ENCODE measurements at regions not wholly inside any gene's neighbourhood (a gene's known extent, or its start where the extent isn't known, plus 50 kb on each side); places are given as distances from the start of the nearest gene placed in this dataset.

- no peak overlapping the region for H3K4me3 ChIP-seq (ENCODE audit: low read length in 2 of 2)
- H2BK120ac ChIP-seq (ENCODE audit: low read depth, low read length) = no peak overlapping the region
- WGBS, 2 donors (ENCODE audit: extremely low coverage in 2 of 2, insufficient read length in 2 of 2, insufficient replicate concordance in 1 of 2) = no CpG with 5 or more reads among the region's 2 CpGs
- no peak overlapping the region for H3K4ac ChIP-seq (ENCODE audit: low read length)
- H3K9ac ChIP-seq (ENCODE audit: low read depth, low read length, poor library complexity) = no peak overlapping the region
- no peak overlapping the region for H3K27ac ChIP-seq (replicated peaks; ENCODE audit: low read length)
- no peak overlapping the region for H2BK15ac ChIP-seq (ENCODE audit: low read length)
- no peak overlapping the region for H2AK5ac ChIP-seq (ENCODE audit: low read depth, low read length)
- H3K18ac ChIP-seq (ENCODE audit: low read length) = no peak overlapping the region
- H3K27me3 ChIP-seq (ENCODE audit: control insufficient read depth in 3 of 3, insufficient read depth in 3 of 3, low read depth in 1 of 3, low read length in 3 of 3) = no peaks in the 10 kb centered on the region
- no peak overlapping the region for H2BK12ac ChIP-seq (ENCODE audit: low read length)
- H2BK5ac ChIP-seq (ENCODE audit: low read length) = no peak overlapping the region
- H4K91ac ChIP-seq (ENCODE audit: low read depth, low read length, poor library complexity) = no peak overlapping the region
- no peak overlapping the region for H3K4me2 ChIP-seq (ENCODE audit: insufficient read depth, low read length, poor library complexity, severe bottlenecking)
- no peak overlapping the region for H4K8ac ChIP-seq (ENCODE audit: low read depth, low read length)
- peaks cover 6 to 23% of the 10 kb centered on the region in 2 donors for H3K4me1 ChIP-seq (ENCODE audit: control insufficient read depth in 2 of 2, insufficient read depth in 1 of 2, low read depth in 1 of 2, low read length in 2 of 2)
- DNase-seq (ENCODE audit: low spot score) = no peak
- H3K9me3 ChIP-seq (replicated peaks in 1 of 2; ENCODE audit: control insufficient read depth in 2 of 2, insufficient read depth in 1 of 2, low read depth in 1 of 2, low read length in 2 of 2) = no peaks in the 10 kb centered on the region
- no peak overlapping the region for H3K14ac ChIP-seq (ENCODE audit: low read length)
- peak overlapping the region; percentile 46 for H2AFZ ChIP-seq (ENCODE audit: low read length)
- H3K23ac ChIP-seq (ENCODE audit: low read depth, low read length, poor library complexity) = no peak overlapping the region
- no peaks in the 10 kb centered on the region for H3K79me1 ChIP-seq (ENCODE audit: low read depth, low read length)
- no peaks in the 10 kb centered on the region for H3K36me3 ChIP-seq (replicated peaks in 1 of 2; ENCODE audit: control insufficient read depth in 2 of 2, insufficient read depth in 2 of 2, low read length in 2 of 2)
Measured at GRCh38 chr12:75711271-75711670, 199.9 kb upstream of the KRR1 start.

GRCh38 chr12:75710361-75711069, 199.1 kb upstream of the KRR1 start:
- H3K4me3 ChIP-seq (ENCODE audit: low read length in 2 of 2) = no peak overlapping the region
- no peak overlapping the region for H3K4me2 ChIP-seq (ENCODE audit: insufficient read depth, low read length, poor library complexity, severe bottlenecking)
- no peak overlapping the region for H4K91ac ChIP-seq (ENCODE audit: low read depth, low read length, poor library complexity)
- H2BK15ac ChIP-seq (ENCODE audit: low read length) = no peak overlapping the region
- H4K8ac ChIP-seq (ENCODE audit: low read depth, low read length) = no peak overlapping the region
- H3K27me3 ChIP-seq (ENCODE audit: control insufficient read depth in 3 of 3, insufficient read depth in 3 of 3, low read depth in 1 of 3, low read length in 3 of 3) = no peaks in the 10 kb centered on the region
- H3K4me1 ChIP-seq (ENCODE audit: control insufficient read depth in 2 of 2, insufficient read depth in 1 of 2, low read depth in 1 of 2, low read length in 2 of 2) = peaks cover 6 to 28% of the 10 kb centered on the region in 2 donors
- H3K36me3 ChIP-seq (replicated peaks in 1 of 2; ENCODE audit: control insufficient read depth in 2 of 2, insufficient read depth in 2 of 2, low read length in 2 of 2) = no peaks in the 10 kb centered on the region
- no peak overlapping the region for H3K14ac ChIP-seq (ENCODE audit: low read length)
- no peak overlapping the region for H2AK5ac ChIP-seq (ENCODE audit: low read depth, low read length)
- H3K9ac ChIP-seq (ENCODE audit: low read depth, low read length, poor library complexity) = no peak overlapping the region
- no peak overlapping the region for H2BK12ac ChIP-seq (ENCODE audit: low read length)
- H3K9me3 ChIP-seq (replicated peaks in 1 of 2; ENCODE audit: control insufficient read depth in 2 of 2, insufficient read depth in 1 of 2, low read depth in 1 of 2, low read length in 2 of 2) = no peaks in the 10 kb centered on the region
- no CpG with 5 or more reads among the region's 2 CpGs for WGBS, 2 donors (ENCODE audit: extremely low coverage in 2 of 2, insufficient read length in 2 of 2, insufficient replicate concordance in 1 of 2)
- no peak overlapping the region for H2AFZ ChIP-seq (ENCODE audit: low read length)
- no peak overlapping the region for H3K18ac ChIP-seq (ENCODE audit: low read length)
- no peak for DNase-seq (ENCODE audit: low spot score)
- H3K4ac ChIP-seq (ENCODE audit: low read length) = no peak overlapping the region
- H2BK120ac ChIP-seq (ENCODE audit: low read depth, low read length) = no peak overlapping the region
- no peak overlapping the region for H3K23ac ChIP-seq (ENCODE audit: low read depth, low read length, poor library complexity)
- no peak overlapping the region for H2BK5ac ChIP-seq (ENCODE audit: low read length)
- no peak overlapping the region for H3K27ac ChIP-seq (replicated peaks; ENCODE audit: low read length)
- no peaks in the 10 kb centered on the region for H3K79me1 ChIP-seq (ENCODE audit: low read depth, low read length)

- no peak for DNase-seq (ENCODE audit: low spot score)
- no peak overlapping the region for H3K27ac ChIP-seq (replicated peaks; ENCODE audit: low read length)
- H3K4me1 ChIP-seq (ENCODE audit: control insufficient read depth in 2 of 2, insufficient read depth in 1 of 2, low read depth in 1 of 2, low read length in 2 of 2) = peaks cover 6 to 34% of the 10 kb centered on the region in 2 donors
Measured at GRCh38 chr12:75709503-75709902, 198.1 kb upstream of the KRR1 start.

GRCh38 chr12:75708802-75709201, 197.4 kb upstream of the KRR1 start:
- no peaks in the 10 kb centered on the region for H3K27me3 ChIP-seq (ENCODE audit: control insufficient read depth in 3 of 3, insufficient read depth in 3 of 3, low read depth in 1 of 3, low read length in 3 of 3)
- H3K9me3 ChIP-seq (replicated peaks in 1 of 2; ENCODE audit: control insufficient read depth in 2 of 2, insufficient read depth in 1 of 2, low read depth in 1 of 2, low read length in 2 of 2) = no peaks in the 10 kb centered on the region
- H3K36me3 ChIP-seq (replicated peaks in 1 of 2; ENCODE audit: control insufficient read depth in 2 of 2, insufficient read depth in 2 of 2, low read length in 2 of 2) = no peaks in the 10 kb centered on the region
- H3K14ac ChIP-seq (ENCODE audit: low read length) = no peak overlapping the region
- H3K4ac ChIP-seq (ENCODE audit: low read length) = no peak overlapping the region
- H2BK15ac ChIP-seq (ENCODE audit: low read length) = no peak overlapping the region
- H3K27ac ChIP-seq (replicated peaks; ENCODE audit: low read length) = no peak overlapping the region
- H2BK5ac ChIP-seq (ENCODE audit: low read length) = no peak overlapping the region
- no peak overlapping the region for H3K9ac ChIP-seq (ENCODE audit: low read depth, low read length, poor library complexity)
- no peak for DNase-seq (ENCODE audit: low spot score)
- H3K18ac ChIP-seq (ENCODE audit: low read length) = no peak overlapping the region
- H4K8ac ChIP-seq (ENCODE audit: low read depth, low read length) = no peak overlapping the region
- H2AK5ac ChIP-seq (ENCODE audit: low read depth, low read length) = no peak overlapping the region
- H3K23ac ChIP-seq (ENCODE audit: low read depth, low read length, poor library complexity) = no peak overlapping the region
- H4K91ac ChIP-seq (ENCODE audit: low read depth, low read length, poor library complexity) = no peak overlapping the region
- no peak overlapping the region for H2BK120ac ChIP-seq (ENCODE audit: low read depth, low read length)
- H3K4me3 ChIP-seq (ENCODE audit: low read length in 2 of 2) = no peak overlapping the region
- no peak overlapping the region for H2AFZ ChIP-seq (ENCODE audit: low read length)
- H3K4me1 ChIP-seq (ENCODE audit: control insufficient read depth in 2 of 2, insufficient read depth in 1 of 2, low read depth in 1 of 2, low read length in 2 of 2) = peaks cover 6 to 40% of the 10 kb centered on the region in 2 donors
- no peak overlapping the region for H2BK12ac ChIP-seq (ENCODE audit: low read length)
- WGBS, 2 donors (ENCODE audit: extremely low coverage in 2 of 2, insufficient read length in 2 of 2, insufficient replicate concordance in 1 of 2) = no CpG with 5 or more reads among the region's 1 CpG
- no peak overlapping the region for H3K4me2 ChIP-seq (ENCODE audit: insufficient read depth, low read length, poor library complexity, severe bottlenecking)
- H3K79me1 ChIP-seq (ENCODE audit: low read depth, low read length) = no peaks in the 10 kb centered on the region

More at GRCh38 chr12:75709503-75709902, 198.1 kb upstream of the KRR1 start:
- no peak overlapping the region for H2BK120ac ChIP-seq (ENCODE audit: low read depth, low read length)
- H3K4me3 ChIP-seq (ENCODE audit: low read length in 2 of 2) = no peak overlapping the region
- no peaks in the 10 kb centered on the region for H3K79me1 ChIP-seq (ENCODE audit: low read depth, low read length)
- H3K14ac ChIP-seq (ENCODE audit: low read length) = no peak overlapping the region
- no peak overlapping the region for H2BK15ac ChIP-seq (ENCODE audit: low read length)
- no peaks in the 10 kb centered on the region for H3K36me3 ChIP-seq (replicated peaks in 1 of 2; ENCODE audit: control insufficient read depth in 2 of 2, insufficient read depth in 2 of 2, low read length in 2 of 2)
- H3K9ac ChIP-seq (ENCODE audit: low read depth, low read length, poor library complexity) = no peak overlapping the region
- H4K91ac ChIP-seq (ENCODE audit: low read depth, low read length, poor library complexity) = no peak overlapping the region
- no peaks in the 10 kb centered on the region for H3K9me3 ChIP-seq (replicated peaks in 1 of 2; ENCODE audit: control insufficient read depth in 2 of 2, insufficient read depth in 1 of 2, low read depth in 1 of 2, low read length in 2 of 2)
- H2BK12ac ChIP-seq (ENCODE audit: low read length) = no peak overlapping the region
- no peak overlapping the region for H3K4me2 ChIP-seq (ENCODE audit: insufficient read depth, low read length, poor library complexity, severe bottlenecking)
- H2AK5ac ChIP-seq (ENCODE audit: low read depth, low read length) = no peak overlapping the region
- no CpG with 5 or more reads among the region's 2 CpGs for WGBS, 2 donors (ENCODE audit: extremely low coverage in 2 of 2, insufficient read length in 2 of 2, insufficient replicate concordance in 1 of 2)
- H4K8ac ChIP-seq (ENCODE audit: low read depth, low read length) = no peak overlapping the region
- H2AFZ ChIP-seq (ENCODE audit: low read length) = peak overlapping the region; percentile 26
- no peak overlapping the region for H3K4ac ChIP-seq (ENCODE audit: low read length)
- no peak overlapping the region for H3K23ac ChIP-seq (ENCODE audit: low read depth, low read length, poor library complexity)
- no peak overlapping the region for H2BK5ac ChIP-seq (ENCODE audit: low read length)
- no peak overlapping the region for H3K18ac ChIP-seq (ENCODE audit: low read length)
- H3K27me3 ChIP-seq (ENCODE audit: control insufficient read depth in 3 of 3, insufficient read depth in 3 of 3, low read depth in 1 of 3, low read length in 3 of 3) = no peaks in the 10 kb centered on the region

Measured in neuronal stem cell (in vitro differentiated cells).